GM23338 (cell line): ENCODE measurements at regions not wholly inside any gene's neighbourhood (a gene's known extent, or its start where the extent isn't known, plus 50 kb on each side); places are given as distances from the start of the nearest gene placed in this dataset.

Experiments used
- ATAC-seq: fragments of 200-7000 bp; cut with Tn5 transposase; 3 replicates; pipeline ENCODE4 v1.9.1; 2020
- DNase-seq: peaks from one replicate; pipeline ENCODE4 v3.0.0-alpha.2; 2015; ENCODE audit warnings: low spot score
- H2AFZ ChIP-seq: fragments of 200-600 bp; sonication (generic); 2 replicates; pipeline ENCODE4 v1.8.0; 2016; ENCODE audit warnings: antibody characterized with exemption, mild to moderate bottlenecking, moderate library complexity
- H3F3A ChIP-seq: fragments of 200-600 bp; sonication (generic); replicated peaks from 2 replicates; pipeline ENCODE4 v1.8.0; 2017; ENCODE audit warnings: antibody characterized with exemption, mixed run types, low read depth
- H3K27ac ChIP-seq: fragments of 200-600 bp; sonication (generic); 2 replicates; pipeline ENCODE4 v1.6.1; 2016; ENCODE audit warnings: low read depth
- H3K27me3 ChIP-seq: fragments of 200-600 bp; sonication (generic); 2 replicates; pipeline ENCODE4 v1.8.0; 2016; ENCODE audit warnings: mild to moderate bottlenecking, mixed run types, moderate library complexity; ENCODE audit not compliant: insufficient read depth
- H3K36me3 ChIP-seq: fragments of 200-600 bp; sonication (generic); 2 replicates; pipeline ENCODE4 v1.8.0; 2016; ENCODE audit warnings: mild to moderate bottlenecking; ENCODE audit not compliant: insufficient read depth
- H3K4me1 ChIP-seq: fragments of 200-600 bp; sonication (generic); 2 replicates; pipeline ENCODE4 v1.8.0; 2016; ENCODE audit warnings: mild to moderate bottlenecking, moderate library complexity; ENCODE audit not compliant: insufficient read depth
- H3K4me2 ChIP-seq: fragments of 200-600 bp; sonication (generic); 2 replicates; pipeline ENCODE4 v1.7.1; 2017; ENCODE audit warnings: mixed run types
- H3K4me3 ChIP-seq: fragments of 200-600 bp; sonication (generic); 2 replicates; pipeline ENCODE4 v1.6.1; 2016; ENCODE audit warnings: mixed run types
- H3K79me2 ChIP-seq: fragments of 200-600 bp; sonication (generic); replicated peaks from 2 replicates; pipeline ENCODE4 v1.8.0; 2017; ENCODE audit warnings: mild to moderate bottlenecking; ENCODE audit not compliant: insufficient read depth
- H3K9me2 ChIP-seq: fragments of 200-600 bp; sonication (generic); 2 replicates; pipeline ENCODE4 v1.8.0; 2017; ENCODE audit not compliant: insufficient read depth
- H4K20me1 ChIP-seq: fragments of 200-600 bp; sonication (generic); replicated peaks from 2 replicates; pipeline ENCODE4 v1.8.0; 2017; ENCODE audit warnings: mild to moderate bottlenecking; ENCODE audit not compliant: insufficient read depth
- H3K27ac Mint-ChIP-seq: 2 replicates; pipeline ENCODE4 v1.8.0; 2020; ENCODE audit warnings: inconsistent platforms, mild to moderate bottlenecking, moderate library complexity, mixed read lengths
- H3K27me3 Mint-ChIP-seq: 3 replicates; pipeline ENCODE4 v1.8.0; 2022; ENCODE audit warnings: low read depth, mild to moderate bottlenecking, moderate library complexity, mixed read lengths, inconsistent platforms; ENCODE audit not compliant: insufficient read depth, poor library complexity
- H3K36me3 Mint-ChIP-seq: 3 replicates; pipeline ENCODE4 v1.8.0; 2021; ENCODE audit warnings: low read depth, mild to moderate bottlenecking, inconsistent platforms, moderate library complexity, mixed read lengths
- H3K4me1 Mint-ChIP-seq: 3 replicates; pipeline ENCODE4 v1.8.0; 2020; ENCODE audit warnings: mild to moderate bottlenecking, inconsistent platforms, mixed read lengths
- H3K4me3 Mint-ChIP-seq: 3 replicates; pipeline ENCODE4 v1.8.0; 2021; ENCODE audit warnings: moderate library complexity, mild to moderate bottlenecking, inconsistent platforms, mixed read lengths
- H3K9me3 Mint-ChIP-seq: 3 replicates; pipeline ENCODE4 v1.8.0; 2020; ENCODE audit warnings: moderate library complexity, mild to moderate bottlenecking, inconsistent platforms, mixed read lengths
- CREB1 ChIP-seq: fragments of 250-450 bp; sonication (Bioruptor Pico); IDR thresholded peaks from 2 replicates; pipeline ENCODE4 v1.5.0; 2020; ENCODE audit warnings: low read depth, mild to moderate bottlenecking, moderate library complexity
- EZH2 ChIP-seq: fragments of 200-600 bp; sonication (generic); IDR thresholded peaks from one replicate; pipeline ENCODE4 v1.8.0; 2017; ENCODE audit warnings: antibody characterized with exemption, mild to moderate bottlenecking, low read depth; ENCODE audit not compliant: unreplicated experiment
- EZH2phosphoT487 ChIP-seq: fragments of 200-600 bp; sonication (generic); IDR thresholded peaks from one replicate; pipeline ENCODE4 v1.8.1; 2018; ENCODE audit warnings: antibody characterized with exemption; ENCODE audit not compliant: unreplicated experiment
- JUNB ChIP-seq: IDR thresholded peaks from one replicate; pipeline ENCODE4 v1.6.1; 2016; ENCODE audit warnings: antibody characterized with exemption; ENCODE audit not compliant: unreplicated experiment
- NANOG ChIP-seq: IDR thresholded peaks from 2 replicates; pipeline ENCODE4 v1.6.1; 2016; ENCODE audit warnings: antibody characterized with exemption, borderline replicate concordance
- STAT1 ChIP-seq: IDR thresholded peaks from one replicate; pipeline ENCODE4 v1.6.1; 2016; ENCODE audit warnings: antibody characterized with exemption; ENCODE audit not compliant: unreplicated experiment
- ZNF114 ChIP-seq: fragments of 250-450 bp; sonication (Bioruptor Pico); IDR thresholded peaks from 2 replicates; pipeline ENCODE4 v1.5.0; 2020; ENCODE audit warnings: mild to moderate bottlenecking, moderate library complexity
- ZNF331 ChIP-seq: fragments of 250-450 bp; sonication (Bioruptor Pico); IDR thresholded peaks from 2 replicates; pipeline ENCODE4 v1.5.0; 2020; ENCODE audit warnings: low read depth, mild to moderate bottlenecking, moderate library complexity
- TF ChIP-seq, protein P1 (sequence below), 2 experiments: fragments of 200-600 bp in 1 of 2; sonication (generic) in 1 of 2; conservative IDR thresholded peaks; 2 replicates each; pipeline versions ENCODE4 v1.5.1 to v1.6.1; 2016 to 2017; ENCODE audit warnings: antibody characterized with exemption in 2 of 2, low read depth in 2 of 2, mild to moderate bottlenecking in 2 of 2, moderate library complexity in 1 of 2
- TF ChIP-seq, protein P2 (sequence below): IDR thresholded peaks from one replicate; pipeline ENCODE4 v1.6.1; 2018; ENCODE audit warnings: antibody characterized with exemption; ENCODE audit not compliant: unreplicated experiment
- TF ChIP-seq, protein P3 (sequence below): IDR thresholded peaks from 2 replicates; pipeline ENCODE4 v1.6.1; 2016; ENCODE audit warnings: antibody characterized with exemption

DNA sequence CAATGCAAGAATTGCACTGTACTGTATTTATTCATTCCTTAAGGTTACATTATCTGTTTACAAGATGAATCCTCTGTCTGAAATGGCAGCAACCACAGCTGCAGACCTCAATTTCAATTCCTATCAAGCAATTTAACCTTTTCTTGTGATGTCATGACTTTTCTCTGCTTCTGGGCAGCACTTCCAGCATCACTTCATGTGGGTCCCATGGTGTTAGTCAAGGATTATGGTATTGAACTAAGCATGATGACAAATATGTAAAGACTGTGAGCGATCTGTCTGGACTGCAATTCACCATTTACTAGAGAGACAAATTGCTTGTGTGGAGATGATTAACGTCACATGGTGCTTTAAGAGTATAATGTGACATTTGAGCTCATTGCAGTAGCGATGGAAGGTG lies 90.5 kb upstream of the CCN2 start:
- Mint-ChIP-seq H3K9me3 (no peaks in the 10 kb centered on the region), H3K27me3 (peaks cover 3% of the 10 kb centered on the region), H3K4me1 (peaks cover 3% of the 10 kb centered on the region; the same call in 2 of the 3 replicates), H3K4me3 (no peak overlapping the region), H3K36me3 (no peaks in the 10 kb centered on the region), H3K27ac (no peak overlapping the region)
- Histone ChIP-seq H3K9me2 (no peaks in the 10 kb centered on the region), H3K4me3 (no peak overlapping the region), H4K20me1 (no peaks in the 10 kb centered on the region), H3K36me3 (no peaks in the 10 kb centered on the region), H3K79me2 (no peaks in the 10 kb centered on the region), H3K4me1 (no peaks in the 10 kb centered on the region), H2AFZ (no peak overlapping the region), H3K4me2 (no peak overlapping the region), H3K27me3 (no peaks in the 10 kb centered on the region), H3K27ac (no peak overlapping the region), H3F3A (no peaks in the 10 kb centered on the region)
- no peak for TF ChIP-seq EZH2phosphoT487
- TF ChIP-seq ZNF331 (CRISPR knock-in tag): no peak
- no peak for TF ChIP-seq NANOG
- DNase-seq: no peak
- ATAC-seq: no peak

DNA sequence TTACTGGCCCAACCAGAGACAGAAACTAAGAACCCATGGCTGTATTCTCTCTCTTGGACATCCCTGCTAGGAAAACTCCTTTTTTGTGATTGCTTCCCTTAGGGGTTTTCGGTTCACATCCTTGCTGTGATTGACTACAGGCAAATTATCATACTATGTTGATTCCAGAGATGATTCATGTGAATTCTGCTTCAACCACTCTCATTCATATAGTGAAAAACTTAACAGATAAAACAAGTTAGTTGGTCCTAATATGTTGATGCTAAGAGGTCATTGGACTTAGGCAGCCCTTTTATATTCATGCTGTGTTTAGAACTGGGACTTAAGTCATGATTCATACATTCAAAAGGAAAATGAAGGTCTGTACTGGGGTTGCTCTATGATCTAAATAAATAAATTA lies 76.9 kb upstream of the CCN2 start:
- H3K27ac ChIP-seq: no peak overlapping the region
- no peaks in the 10 kb centered on the region for H3K9me2 ChIP-seq
- no peaks in the 10 kb centered on the region for H3K36me3 ChIP-seq
- no peaks in the 10 kb centered on the region for H3K27me3 ChIP-seq
- peaks cover 15% of the 10 kb centered on the region for H3K4me1 ChIP-seq
- H3K4me3 ChIP-seq: no peak overlapping the region
- no peaks in the 10 kb centered on the region for H4K20me1 ChIP-seq
- Mint-ChIP-seq H3K9me3 (no peaks in the 10 kb centered on the region), H3K27ac (no peak overlapping the region), H3K4me1 (peaks cover 16% of the 10 kb centered on the region), H3K27me3 (peaks cover 2% of the 10 kb centered on the region), H3K36me3 (no peaks in the 10 kb centered on the region), H3K4me3 (no peak overlapping the region)
- no peak overlapping the region for H3K4me2 ChIP-seq
- no peak for ATAC-seq
- no peak for DNase-seq
- H3K79me2 ChIP-seq: no peaks in the 10 kb centered on the region
- H3F3A ChIP-seq: no peaks in the 10 kb centered on the region
- H2AFZ ChIP-seq: no peak overlapping the region
- TF ChIP-seq CREB1 (CRISPR knock-in tag) (no peak), EZH2phosphoT487 (no peak), STAT1 (no peak), JUNB (no peak), NANOG (no peak), ZNF114 (no peak), ZNF331 (CRISPR knock-in tag) (no peak), EZH2 (no peak)
- TF ChIP-seq, protein P1, sequence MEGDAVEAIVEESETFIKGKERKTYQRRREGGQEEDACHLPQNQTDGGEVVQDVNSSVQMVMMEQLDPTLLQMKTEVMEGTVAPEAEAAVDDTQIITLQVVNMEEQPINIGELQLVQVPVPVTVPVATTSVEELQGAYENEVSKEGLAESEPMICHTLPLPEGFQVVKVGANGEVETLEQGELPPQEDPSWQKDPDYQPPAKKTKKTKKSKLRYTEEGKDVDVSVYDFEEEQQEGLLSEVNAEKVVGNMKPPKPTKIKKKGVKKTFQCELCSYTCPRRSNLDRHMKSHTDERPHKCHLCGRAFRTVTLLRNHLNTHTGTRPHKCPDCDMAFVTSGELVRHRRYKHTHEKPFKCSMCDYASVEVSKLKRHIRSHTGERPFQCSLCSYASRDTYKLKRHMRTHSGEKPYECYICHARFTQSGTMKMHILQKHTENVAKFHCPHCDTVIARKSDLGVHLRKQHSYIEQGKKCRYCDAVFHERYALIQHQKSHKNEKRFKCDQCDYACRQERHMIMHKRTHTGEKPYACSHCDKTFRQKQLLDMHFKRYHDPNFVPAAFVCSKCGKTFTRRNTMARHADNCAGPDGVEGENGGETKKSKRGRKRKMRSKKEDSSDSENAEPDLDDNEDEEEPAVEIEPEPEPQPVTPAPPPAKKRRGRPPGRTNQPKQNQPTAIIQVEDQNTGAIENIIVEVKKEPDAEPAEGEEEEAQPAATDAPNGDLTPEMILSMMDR (conservative IDR thresholded peaks at IDR 0.05; ENCODE audit: low read depth in 2 of 2): no peak
- TF ChIP-seq, protein P2, sequence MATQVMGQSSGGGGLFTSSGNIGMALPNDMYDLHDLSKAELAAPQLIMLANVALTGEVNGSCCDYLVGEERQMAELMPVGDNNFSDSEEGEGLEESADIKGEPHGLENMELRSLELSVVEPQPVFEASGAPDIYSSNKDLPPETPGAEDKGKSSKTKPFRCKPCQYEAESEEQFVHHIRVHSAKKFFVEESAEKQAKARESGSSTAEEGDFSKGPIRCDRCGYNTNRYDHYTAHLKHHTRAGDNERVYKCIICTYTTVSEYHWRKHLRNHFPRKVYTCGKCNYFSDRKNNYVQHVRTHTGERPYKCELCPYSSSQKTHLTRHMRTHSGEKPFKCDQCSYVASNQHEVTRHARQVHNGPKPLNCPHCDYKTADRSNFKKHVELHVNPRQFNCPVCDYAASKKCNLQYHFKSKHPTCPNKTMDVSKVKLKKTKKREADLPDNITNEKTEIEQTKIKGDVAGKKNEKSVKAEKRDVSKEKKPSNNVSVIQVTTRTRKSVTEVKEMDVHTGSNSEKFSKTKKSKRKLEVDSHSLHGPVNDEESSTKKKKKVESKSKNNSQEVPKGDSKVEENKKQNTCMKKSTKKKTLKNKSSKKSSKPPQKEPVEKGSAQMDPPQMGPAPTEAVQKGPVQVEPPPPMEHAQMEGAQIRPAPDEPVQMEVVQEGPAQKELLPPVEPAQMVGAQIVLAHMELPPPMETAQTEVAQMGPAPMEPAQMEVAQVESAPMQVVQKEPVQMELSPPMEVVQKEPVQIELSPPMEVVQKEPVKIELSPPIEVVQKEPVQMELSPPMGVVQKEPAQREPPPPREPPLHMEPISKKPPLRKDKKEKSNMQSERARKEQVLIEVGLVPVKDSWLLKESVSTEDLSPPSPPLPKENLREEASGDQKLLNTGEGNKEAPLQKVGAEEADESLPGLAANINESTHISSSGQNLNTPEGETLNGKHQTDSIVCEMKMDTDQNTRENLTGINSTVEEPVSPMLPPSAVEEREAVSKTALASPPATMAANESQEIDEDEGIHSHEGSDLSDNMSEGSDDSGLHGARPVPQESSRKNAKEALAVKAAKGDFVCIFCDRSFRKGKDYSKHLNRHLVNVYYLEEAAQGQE: no peak
- TF ChIP-seq, protein P3, sequence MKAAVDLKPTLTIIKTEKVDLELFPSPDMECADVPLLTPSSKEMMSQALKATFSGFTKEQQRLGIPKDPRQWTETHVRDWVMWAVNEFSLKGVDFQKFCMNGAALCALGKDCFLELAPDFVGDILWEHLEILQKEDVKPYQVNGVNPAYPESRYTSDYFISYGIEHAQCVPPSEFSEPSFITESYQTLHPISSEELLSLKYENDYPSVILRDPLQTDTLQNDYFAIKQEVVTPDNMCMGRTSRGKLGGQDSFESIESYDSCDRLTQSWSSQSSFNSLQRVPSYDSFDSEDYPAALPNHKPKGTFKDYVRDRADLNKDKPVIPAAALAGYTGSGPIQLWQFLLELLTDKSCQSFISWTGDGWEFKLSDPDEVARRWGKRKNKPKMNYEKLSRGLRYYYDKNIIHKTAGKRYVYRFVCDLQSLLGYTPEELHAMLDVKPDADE: no peak
